Caco-2 (cell line): ENCODE measurements at regions not wholly inside any gene's neighbourhood (a gene's known extent, or its start where the extent isn't known, plus 50 kb on each side); places are given as distances from the start of the nearest gene placed in this dataset.

Experiments
- BruUV-seq: library from RNA; stranded (reverse); fragments of 400-500 nt; replicated peaks from 2 replicates; lab custom pipeline; 2021; lab: Mats Ljungman, UMichigan
- CTCF ChIA-PET: fragments of 300-600 bp; sonication (Branson Sonifier 250); formaldehyde crosslinking; loops from one replicate; lab custom pipeline; 2022; ENCODE audit warnings: antibody characterized with exemption; lab: Charles Lee
- POLR2A ChIA-PET: fragments of 300-600 bp; sonication (Branson Sonifier 250); formaldehyde crosslinking; loops from one replicate; lab custom pipeline; 2022; ENCODE audit warnings: antibody characterized with exemption; lab: Charles Lee
- DNase-seq, 2 experiments: peaks; one replicate each; pipeline versions ENCODE4 v3.0.0 to v3.0.0-alpha.2; 2020 to 2022
- H3K27me3 ChIP-seq: replicated peaks from 2 replicates; pipeline ENCODE4 v1.6.0; 2011; ENCODE audit warnings: low read length; ENCODE audit not compliant: control insufficient read depth, insufficient read depth
- H3K36me3 ChIP-seq: 2 replicates; pipeline ENCODE4 v1.5.1; 2011; ENCODE audit warnings: low read length; ENCODE audit not compliant: control insufficient read depth, insufficient read depth
- H3K4me1 ChIP-seq: fragments of 250-450 bp; sonication (Bioruptor Pico); 2 replicates; pipeline ENCODE4 v1.5.1; 2020; ENCODE audit warnings: mild to moderate bottlenecking
- H3K4me3 ChIP-seq: 2 replicates; pipeline ENCODE4 v1.5.1; 2011; ENCODE audit warnings: low read depth, mild to moderate bottlenecking, control low read depth, low read length
- H3K9me3 ChIP-seq: fragments of 250-450 bp; sonication (Bioruptor Pico); 2 replicates; pipeline ENCODE4 v1.5.1; 2020; ENCODE audit warnings: mild to moderate bottlenecking, moderate library complexity
- H3K27ac Mint-ChIP-seq: one replicate; pipeline ENCODE4 v1.8.0; 2022; ENCODE audit warnings: mixed read lengths; ENCODE audit not compliant: unreplicated experiment
- H3K27me3 Mint-ChIP-seq: one replicate; pipeline ENCODE4 v1.8.0; 2022; ENCODE audit warnings: mixed read lengths; ENCODE audit not compliant: insufficient read depth, unreplicated experiment
- H3K36me3 Mint-ChIP-seq: one replicate; pipeline ENCODE4 v1.8.0; 2022; ENCODE audit warnings: mild to moderate bottlenecking, mixed read lengths; ENCODE audit not compliant: insufficient read depth, unreplicated experiment
- H3K4me1 Mint-ChIP-seq: one replicate; pipeline ENCODE4 v1.8.0; 2022; ENCODE audit warnings: low read depth, mixed read lengths; ENCODE audit not compliant: unreplicated experiment
- H3K4me3 Mint-ChIP-seq: one replicate; pipeline ENCODE4 v1.8.0; 2022; ENCODE audit warnings: mild to moderate bottlenecking, moderate library complexity, mixed read lengths; ENCODE audit not compliant: unreplicated experiment
- H3K9me3 Mint-ChIP-seq: one replicate; pipeline ENCODE4 v1.8.0; 2022; ENCODE audit warnings: mixed read lengths; ENCODE audit not compliant: unreplicated experiment
- intact Hi-C: fragments of 100-400 bp; cut with micrococcal nuclease; formaldehyde crosslinking; loops from one replicate; pipeline ENCODE4 v1.10.0; 2022; ENCODE audit not compliant: unreplicated experiment
- TF ChIP-seq, protein P1 (sequence below), 2 experiments: fragments of 200-600 bp in 1 of 2; IDR thresholded peaks; 1 replicate in 1 of 2; 2 replicates in 1 of 2; pipeline versions ENCODE4 v1.5.1 to v1.8.0; 2011 to 2022; ENCODE audit warnings: antibody characterized with exemption in 1 of 2, control low read depth in 1 of 2, inconsistent platforms in 1 of 2, low read depth in 1 of 2, low read length in 1 of 2, mild to moderate bottlenecking in 1 of 2, moderate library complexity in 1 of 2; ENCODE audit not compliant: insufficient read depth in 1 of 2, severe bottlenecking in 1 of 2, unreplicated experiment in 1 of 2

DNA sequence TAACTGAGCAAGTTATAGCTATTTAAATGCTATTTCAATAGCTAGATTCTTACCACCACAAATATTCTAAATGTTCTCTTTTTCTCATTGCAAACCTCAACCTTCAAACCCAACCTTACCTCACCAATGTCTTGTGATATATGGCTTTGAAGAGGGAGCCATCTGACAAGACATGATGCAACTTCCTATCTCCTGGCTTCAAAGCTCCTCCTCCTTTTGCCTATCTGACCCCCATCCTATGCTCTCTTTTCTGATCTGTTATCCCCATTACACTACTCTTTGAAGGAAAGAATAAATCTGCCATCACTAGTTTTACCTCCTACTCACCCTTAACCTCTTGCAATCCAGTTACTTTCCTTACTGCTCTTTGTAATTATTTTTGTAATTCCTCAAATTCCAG, 235.6 kb upstream of the ZSWIM2 start:
- TF ChIP-seq, protein P1, sequence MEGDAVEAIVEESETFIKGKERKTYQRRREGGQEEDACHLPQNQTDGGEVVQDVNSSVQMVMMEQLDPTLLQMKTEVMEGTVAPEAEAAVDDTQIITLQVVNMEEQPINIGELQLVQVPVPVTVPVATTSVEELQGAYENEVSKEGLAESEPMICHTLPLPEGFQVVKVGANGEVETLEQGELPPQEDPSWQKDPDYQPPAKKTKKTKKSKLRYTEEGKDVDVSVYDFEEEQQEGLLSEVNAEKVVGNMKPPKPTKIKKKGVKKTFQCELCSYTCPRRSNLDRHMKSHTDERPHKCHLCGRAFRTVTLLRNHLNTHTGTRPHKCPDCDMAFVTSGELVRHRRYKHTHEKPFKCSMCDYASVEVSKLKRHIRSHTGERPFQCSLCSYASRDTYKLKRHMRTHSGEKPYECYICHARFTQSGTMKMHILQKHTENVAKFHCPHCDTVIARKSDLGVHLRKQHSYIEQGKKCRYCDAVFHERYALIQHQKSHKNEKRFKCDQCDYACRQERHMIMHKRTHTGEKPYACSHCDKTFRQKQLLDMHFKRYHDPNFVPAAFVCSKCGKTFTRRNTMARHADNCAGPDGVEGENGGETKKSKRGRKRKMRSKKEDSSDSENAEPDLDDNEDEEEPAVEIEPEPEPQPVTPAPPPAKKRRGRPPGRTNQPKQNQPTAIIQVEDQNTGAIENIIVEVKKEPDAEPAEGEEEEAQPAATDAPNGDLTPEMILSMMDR (IDR thresholded peaks at IDR 0.05; ENCODE audit: insufficient read depth in 1 of 2, low read depth in 1 of 2, low read length in 1 of 2, severe bottlenecking in 1 of 2, unreplicated experiment in 1 of 2) = no peak
- CTCF ChIA-PET = no interaction called here
- intact Hi-C loops = no loop called here

DNA sequence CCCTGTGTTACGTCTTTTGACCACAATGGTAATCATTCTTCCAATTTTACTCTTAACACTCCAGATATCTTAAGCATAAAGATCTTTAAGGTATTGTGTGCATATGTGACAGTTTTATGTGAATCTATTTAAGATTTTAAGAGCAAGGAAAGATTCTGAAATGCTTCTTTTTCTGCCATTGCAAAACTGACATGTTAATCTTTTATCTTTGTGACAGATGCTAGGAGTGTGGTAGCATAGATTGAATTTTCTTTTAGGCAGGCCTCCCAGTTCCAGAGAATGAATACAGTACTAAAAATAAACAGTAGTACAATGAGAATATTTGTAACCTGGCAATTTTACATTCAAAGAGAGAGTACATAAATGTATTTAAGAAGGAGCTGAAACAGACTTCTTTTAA, 232.5 kb upstream of the ZSWIM2 start:
- CTCF ChIA-PET = no interaction called here
- no peaks in the 10 kb centered on the region for H3K9me3 Mint-ChIP-seq
- no peaks in the 10 kb centered on the region for H3K36me3 Mint-ChIP-seq
- no peak for DNase-seq
- no peaks in the 10 kb centered on the region for H3K4me1 ChIP-seq
- no peaks in the 10 kb centered on the region for H3K36me3 ChIP-seq
- no peaks in the 10 kb centered on the region for H3K27me3 ChIP-seq
- H3K9me3 ChIP-seq = 0 out of 2 replicates have a peak, but pooled peaks cover under 1% of the 10 kb centered on the region
- intact Hi-C loops = no loop called here
- no TSS peak for BruUV-seq
- H3K27ac Mint-ChIP-seq = no peak overlapping the region
- no peak overlapping the region for H3K4me3 ChIP-seq
- POLR2A ChIA-PET = no interaction called here
- TF ChIP-seq, protein P1 (IDR thresholded peaks at IDR 0.05; ENCODE audit: insufficient read depth in 1 of 2, low read depth in 1 of 2, low read length in 1 of 2, severe bottlenecking in 1 of 2, unreplicated experiment in 1 of 2) = no peak
- H3K4me1 Mint-ChIP-seq = no peaks in the 10 kb centered on the region
- peaks cover 4% of the 10 kb centered on the region for H3K27me3 Mint-ChIP-seq
- H3K4me3 Mint-ChIP-seq = no peak overlapping the region

More for the DNA sequence above, 235.6 kb upstream of the ZSWIM2 start:
- Mint-ChIP-seq H3K9me3 (no peaks in the 10 kb centered on the region), H3K4me3 (no peak overlapping the region), H3K27ac (no peak overlapping the region), H3K36me3 (no peaks in the 10 kb centered on the region), H3K27me3 (peaks cover 10% of the 10 kb centered on the region), H3K4me1 (no peaks in the 10 kb centered on the region)
- H3K36me3 ChIP-seq = no peaks in the 10 kb centered on the region
- BruUV-seq = no TSS peak
- no peaks in the 10 kb centered on the region for H3K9me3 ChIP-seq
- H3K4me3 ChIP-seq = no peak overlapping the region
- DNase-seq = no peak
- POLR2A ChIA-PET = no interaction called here
- no peaks in the 10 kb centered on the region for H3K27me3 ChIP-seq
- H3K4me1 ChIP-seq = no peaks in the 10 kb centered on the region

DNA sequence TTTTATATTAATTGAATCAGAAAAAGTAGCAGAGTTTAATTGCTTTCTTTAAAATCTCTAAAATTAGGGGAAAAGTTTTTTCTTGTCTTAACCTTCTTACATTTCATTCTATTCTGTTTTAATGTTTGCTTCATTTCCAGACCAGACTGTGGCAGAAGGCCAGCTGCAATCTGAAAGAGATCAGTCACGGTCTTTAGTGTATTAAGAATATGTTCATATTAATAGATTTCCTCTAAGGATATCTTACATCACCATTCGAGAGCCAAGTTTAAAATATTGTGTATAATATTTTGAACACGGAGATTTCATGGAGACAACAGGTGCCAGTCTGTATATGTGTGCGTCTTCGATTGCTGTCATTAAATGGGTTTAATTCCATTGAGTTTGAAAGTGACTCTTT, 230.9 kb upstream of the ZSWIM2 start:
- intact Hi-C loops = no loop called here
- H3K4me3 Mint-ChIP-seq = no peak overlapping the region
- no peaks in the 10 kb centered on the region for H3K36me3 Mint-ChIP-seq
- BruUV-seq = no TSS peak
- 0 out of 2 replicates have a peak, but pooled peaks cover 2% of the 10 kb centered on the region for H3K9me3 ChIP-seq
- ChIA-PET POLR2A (no interaction called here), CTCF (no interaction called here)
- no peak for DNase-seq
- TF ChIP-seq, protein P1 (IDR thresholded peaks at IDR 0.05; ENCODE audit: insufficient read depth in 1 of 2, low read depth in 1 of 2, low read length in 1 of 2, severe bottlenecking in 1 of 2, unreplicated experiment in 1 of 2) = no peak
- no peaks in the 10 kb centered on the region for H3K36me3 ChIP-seq
- H3K27me3 ChIP-seq = no peaks in the 10 kb centered on the region
- no peaks in the 10 kb centered on the region for H3K4me1 Mint-ChIP-seq
- H3K27ac Mint-ChIP-seq = no peak overlapping the region
- H3K4me1 ChIP-seq = no peaks in the 10 kb centered on the region
- no peak overlapping the region for H3K4me3 ChIP-seq
- H3K27me3 Mint-ChIP-seq = peaks cover 3% of the 10 kb centered on the region
- no peaks in the 10 kb centered on the region for H3K9me3 Mint-ChIP-seq
